Testis (tissue), 2 donors: ENCODE measurements at regions not wholly inside any gene's neighbourhood (a gene's known extent, or its start where the extent isn't known, plus 50 kb on each side); places are given as distances from the start of the nearest gene placed in this dataset.

Experiments used
- CTCF ChIP-seq, 3 experiments: fragments of 450-650 bp in 2 of 3; fragments of 200-600 bp in 1 of 3; sonication (generic) in 1 of 3; IDR thresholded peaks; one replicate each; pipeline ENCODE4 v1.5.1; 2016 to 2019; ENCODE audit warnings: antibody characterized with exemption in 3 of 3, mild to moderate bottlenecking in 2 of 3, moderate library complexity in 1 of 3
- POLR2A ChIP-seq: fragments of 450-650 bp; IDR thresholded peaks from one replicate; pipeline ENCODE4 v1.6.1; 2017; ENCODE audit warnings: antibody characterized with exemption, mild to moderate bottlenecking, moderate library complexity

- TF ChIP-seq CTCF (IDR thresholded peaks at IDR 0.05) (no peak), POLR2A (no peak)
Measured at GRCh38 chr5:9733486-9733885, 103.3 kb upstream of the TAS2R1 start.
